Stimulated activated naive CD4-positive, alpha-beta T cell treated with Interleukin-2 at 50 U/mL for 16 hours (primary cell): ENCODE measurements at regions not wholly inside any gene's neighbourhood (a gene's known extent, or its start where the extent isn't known, plus 50 kb on each side); places are given as distances from the start of the nearest gene placed in this dataset.
"Not testable (repeated sequence)": the region's sequence is repeated elsewhere in the genome, so short reads cannot be mapped to it uniquely, and the experiment has no call there.

Source experiments
- DNase-seq: peaks from one replicate; lab custom pipeline; 2025; lab: John Stamatoyannopoulos, UW

- no peak for DNase-seq
Observed at GRCh38 chr7:142501434-142501833, 243.6 kb upstream of the PRSS58 start.

GRCh38 chr7:142500366-142500765, 242.5 kb upstream of the PRSS58 start:
- no peak for DNase-seq

DNA sequence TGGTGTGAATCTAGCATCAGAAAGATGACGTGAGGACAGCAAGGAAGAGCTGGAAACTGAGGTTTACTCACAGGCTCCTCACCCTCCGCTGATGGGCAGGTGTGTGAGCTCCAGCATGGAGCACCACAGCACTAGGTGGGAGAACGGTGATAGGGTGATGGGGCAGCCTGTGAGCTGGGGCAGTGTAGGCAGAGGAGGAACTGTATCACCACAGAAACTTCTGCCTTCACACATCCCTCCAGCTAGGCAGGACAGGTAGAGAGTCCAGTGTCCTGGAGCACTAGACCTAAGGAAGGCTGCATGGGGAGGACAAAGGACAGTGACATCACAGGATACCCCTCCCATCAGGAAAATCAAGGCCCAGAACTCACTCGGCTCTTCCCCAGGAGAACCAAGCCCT, 241.8 kb upstream of the PRSS58 start:
- no peak for DNase-seq

DNA sequence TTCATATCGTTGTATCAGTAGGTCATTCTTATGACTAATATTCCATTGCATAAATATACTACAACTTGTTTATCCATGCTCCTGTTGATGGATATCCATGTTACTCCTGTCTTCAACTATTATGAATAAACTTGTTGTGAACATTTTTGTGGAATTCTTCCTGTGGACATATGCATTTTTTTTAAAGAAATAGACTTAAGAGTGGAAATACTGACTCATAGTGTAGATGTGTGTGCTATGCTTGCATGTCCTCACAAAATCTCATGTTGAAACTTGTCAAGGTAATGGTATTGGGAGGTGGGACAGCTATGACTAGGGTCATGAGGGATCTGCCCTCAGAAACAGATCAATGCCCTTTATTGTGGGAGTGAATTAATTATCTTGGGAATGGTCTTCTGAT, 240.5 kb upstream of the PRSS58 start:
- DNase-seq: no peak

DNA sequence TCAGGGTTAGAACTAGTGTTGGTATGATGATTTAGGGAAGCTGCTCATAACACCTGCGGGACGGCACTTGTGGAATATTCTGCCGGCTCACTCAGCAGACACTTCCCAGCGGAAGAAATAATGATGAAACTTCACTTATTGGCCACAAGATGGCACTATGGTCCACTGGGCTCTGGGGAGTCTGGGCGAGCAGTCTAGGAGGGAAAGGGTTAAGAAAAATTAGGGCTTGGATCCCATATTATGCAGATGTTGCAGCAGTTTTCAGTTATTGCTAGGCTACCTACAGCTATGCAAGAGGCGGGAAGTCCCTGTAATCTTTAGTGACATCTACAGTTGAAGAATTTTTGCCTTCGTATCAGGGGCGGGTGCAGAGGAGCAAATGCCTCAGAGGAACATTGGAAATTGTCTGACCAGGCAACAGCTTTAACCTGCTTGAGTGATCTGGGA, 238.7 kb upstream of the PRSS58 start:
- DNase-seq: no peak

- not testable (repeated sequence) for DNase-seq
Observed at GRCh38 chr7:142495879-142496278, 238.0 kb upstream of the PRSS58 start.

- DNase-seq: not testable (repeated sequence)
Observed at GRCh38 chr7:142495301-142495700, 237.4 kb upstream of the PRSS58 start.

- DNase-seq: no peak
Observed at GRCh38 chr7:142494021-142494420, 236.2 kb upstream of the PRSS58 start.

GRCh38 chr7:142488842-142489241, 231.0 kb upstream of the PRSS58 start:
- no peak for DNase-seq

GRCh38 chr7:142488036-142488633, 230.3 kb upstream of the PRSS58 start:
- no peak for DNase-seq

DNA sequence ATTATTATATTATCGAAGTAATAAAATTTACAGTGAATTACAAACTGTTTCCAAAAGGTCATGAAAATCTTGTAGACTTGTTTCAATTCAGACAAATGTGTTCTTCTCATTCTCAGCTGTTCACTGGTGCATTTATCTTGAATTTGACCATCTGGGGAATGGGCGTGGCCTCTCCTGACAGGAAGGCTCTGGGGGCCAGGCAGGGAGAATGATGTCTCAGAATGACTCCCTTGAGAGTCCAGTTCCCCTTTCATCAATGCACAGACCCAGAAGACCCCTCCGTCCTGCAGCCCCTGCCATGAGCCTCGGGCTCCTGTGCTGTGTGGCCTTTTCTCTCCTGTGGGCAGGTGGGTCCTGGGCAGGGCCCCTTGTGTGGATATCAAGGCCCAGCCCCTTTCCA, 229.7 kb upstream of the PRSS58 start:
- DNase-seq: not testable (repeated sequence)

DNA sequence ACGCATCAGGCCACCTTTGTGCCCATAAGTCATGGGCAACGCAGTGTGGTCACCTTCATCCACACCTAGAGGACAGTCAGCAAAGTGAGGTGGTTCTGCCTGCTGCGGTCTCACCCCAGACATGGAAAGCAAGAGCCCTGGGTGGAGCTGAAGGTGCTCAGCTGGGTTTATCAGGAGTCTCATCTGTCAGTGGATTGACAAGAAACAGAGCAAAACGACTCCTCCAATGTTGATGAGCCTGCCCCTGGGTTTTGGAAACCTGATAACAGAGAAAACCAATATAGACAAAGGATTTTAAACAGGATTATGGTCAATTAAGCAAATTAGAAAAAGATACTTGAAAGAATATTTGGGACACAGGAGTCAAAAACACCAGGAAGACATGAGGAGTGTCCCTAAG, 229.3 kb upstream of the PRSS58 start:
- DNase-seq: no peak

GRCh38 chr7:142485617-142486226, 227.9 kb upstream of the PRSS58 start:
- DNase-seq: no peak

DNA sequence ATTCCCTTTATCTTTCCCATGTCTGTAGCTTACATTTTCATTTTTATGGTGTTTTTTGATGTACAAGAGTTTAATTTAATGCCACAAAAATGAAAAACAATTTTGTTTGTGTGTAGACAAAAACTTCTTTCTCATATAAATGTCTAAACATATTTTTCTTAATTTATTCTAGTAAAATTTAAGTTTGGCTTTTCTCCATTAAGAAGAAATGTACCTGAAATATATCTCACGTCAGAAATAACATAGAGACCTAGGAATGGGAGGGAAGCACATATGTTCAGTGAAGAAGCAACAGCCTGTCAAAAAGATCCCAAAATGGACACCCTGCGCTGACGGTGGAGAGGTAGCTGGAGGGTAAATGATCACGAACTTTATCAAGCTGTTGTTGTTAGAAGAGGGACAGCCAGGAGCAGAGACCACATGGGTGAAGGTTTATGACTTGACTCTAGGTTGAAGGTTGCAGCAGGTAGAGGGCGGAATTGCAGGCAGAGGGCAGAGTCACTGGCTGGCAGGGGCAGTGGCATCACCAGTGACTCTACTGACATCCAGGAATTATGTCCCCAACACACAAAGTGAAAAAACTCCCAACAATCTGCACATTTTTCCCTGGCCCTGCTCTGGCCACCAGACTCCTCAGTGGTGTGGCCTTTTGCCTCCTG, 225.9 kb upstream of the PRSS58 start:
- no peak for DNase-seq

GRCh38 chr7:142482891-142483658, 225.2 kb upstream of the PRSS58 start:
- peak; percentile 58 for DNase-seq

DNA sequence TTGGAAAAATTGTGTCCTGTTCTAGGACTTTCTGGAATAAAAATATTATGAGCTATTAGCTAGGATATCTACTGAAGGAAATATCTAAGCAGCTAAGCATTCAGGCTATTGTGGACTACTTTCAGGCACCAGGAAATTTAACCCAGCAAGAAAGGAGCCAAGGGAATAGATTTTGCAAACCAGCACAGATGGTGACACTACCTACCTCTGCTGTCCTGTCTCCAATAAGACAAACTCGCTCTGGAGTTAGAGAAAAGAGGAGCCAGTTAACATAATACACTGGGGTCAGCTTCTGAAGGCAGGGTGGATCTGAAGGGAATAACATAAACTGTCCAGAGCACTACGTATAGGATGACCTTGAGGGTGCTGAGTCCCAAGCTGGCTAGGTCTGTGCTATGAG, 223.7 kb upstream of the PRSS58 start:
- DNase-seq: no peak

- DNase-seq: no peak
Observed at GRCh38 chr7:142478479-142479220, 220.8 kb upstream of the PRSS58 start.

DNA sequence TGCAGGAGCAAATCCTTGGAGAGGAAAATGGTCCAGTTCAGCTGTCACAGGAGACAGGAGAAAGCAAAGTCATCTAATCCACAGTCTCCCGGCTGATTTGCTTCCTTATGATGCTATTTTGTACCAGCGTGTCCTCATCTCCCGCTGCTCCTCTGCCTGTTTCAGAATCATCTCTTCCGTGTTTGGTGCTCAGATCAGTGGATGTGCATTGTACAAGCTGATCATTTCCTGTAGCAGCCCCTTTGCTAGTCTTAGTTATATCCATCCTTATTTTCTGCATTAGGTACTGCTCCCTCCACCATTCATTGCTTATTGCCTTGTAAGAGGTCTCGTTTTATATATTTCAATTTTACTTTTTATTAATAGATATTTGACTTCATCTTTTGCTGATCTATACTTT, 219.9 kb upstream of the PRSS58 start:
- not testable (repeated sequence) for DNase-seq

- DNase-seq: no peak
Observed at GRCh38 chr7:142477079-142477651, 219.3 kb upstream of the PRSS58 start.

GRCh38 chr7:142476077-142476476, 218.2 kb upstream of the PRSS58 start:
- DNase-seq: no peak

DNA sequence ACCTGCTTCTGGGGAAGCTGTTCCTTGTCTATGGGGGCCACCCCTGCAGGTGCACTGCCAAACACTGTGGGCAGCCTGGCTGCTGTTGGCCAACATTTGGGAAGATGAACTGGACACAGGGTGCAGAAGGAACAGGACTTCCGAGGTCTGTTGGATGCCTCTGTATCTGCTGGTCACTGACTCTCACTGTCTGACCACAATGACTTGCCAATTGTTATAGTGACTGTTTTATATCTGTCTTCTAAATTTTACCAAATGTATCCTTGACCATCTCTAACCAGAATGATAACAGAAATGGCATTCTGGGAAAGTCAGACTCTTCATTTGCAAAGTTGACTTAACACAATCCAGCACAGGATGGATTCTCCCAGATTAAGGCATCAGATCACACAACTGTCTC, 214.0 kb upstream of the PRSS58 start:
- no peak for DNase-seq

DNA sequence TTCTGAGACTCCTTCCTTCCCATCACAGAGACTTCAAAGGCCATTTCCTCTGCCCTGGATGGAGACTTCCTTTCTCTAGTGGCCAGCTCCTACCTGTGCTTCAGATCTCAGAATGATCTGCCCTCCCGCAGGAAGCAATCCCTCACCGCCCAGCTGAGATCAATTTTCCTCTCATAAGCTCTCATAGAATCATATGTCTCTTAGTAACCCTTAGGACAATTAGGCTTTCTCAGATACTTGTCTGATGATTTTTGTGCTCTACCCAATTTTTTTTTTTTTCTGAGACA, 212.6 kb upstream of the PRSS58 start:
- no peak for DNase-seq
